ENCODE measurements at regions not wholly inside any gene's neighbourhood (a gene's known extent, or its start where the extent isn't known, plus 50 kb on each side); places are given as distances from the start of the nearest gene placed in this dataset.
A peak's percentile ranks its signal among the peaks of the same experiment; 100 is the strongest.
"Not testable (repeated sequence)": the region's sequence is repeated elsewhere in the genome, so short reads cannot be mapped to it uniquely, and the experiment has no call there.

DNA sequence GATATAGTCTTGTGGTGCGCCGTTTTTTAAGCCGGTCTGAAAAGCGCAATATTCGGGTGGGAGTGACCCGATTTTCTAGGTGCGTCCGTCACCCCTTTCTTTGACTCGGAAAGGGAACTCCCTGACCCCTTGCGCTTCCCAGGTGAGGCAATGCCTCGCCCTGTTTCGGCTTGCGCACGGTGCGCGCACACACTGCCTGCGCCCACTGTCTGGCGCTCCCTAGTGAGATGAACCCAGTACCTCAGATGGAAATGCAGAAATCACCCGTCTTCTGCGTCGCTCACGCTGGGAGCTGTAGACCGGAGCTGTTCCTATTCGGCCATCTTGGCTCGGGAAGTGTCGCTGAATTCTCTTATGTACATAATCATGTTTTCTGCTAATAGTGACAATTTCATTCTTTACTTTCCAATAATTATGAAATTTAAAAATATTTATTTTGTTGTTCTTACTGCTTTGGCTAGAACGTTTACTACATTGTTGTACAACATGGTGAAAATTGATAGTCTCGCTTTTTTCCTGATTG lies 61.2 kb upstream of the MINDY3 start:
- not testable (repeated sequence) for DNase-seq

DNA sequence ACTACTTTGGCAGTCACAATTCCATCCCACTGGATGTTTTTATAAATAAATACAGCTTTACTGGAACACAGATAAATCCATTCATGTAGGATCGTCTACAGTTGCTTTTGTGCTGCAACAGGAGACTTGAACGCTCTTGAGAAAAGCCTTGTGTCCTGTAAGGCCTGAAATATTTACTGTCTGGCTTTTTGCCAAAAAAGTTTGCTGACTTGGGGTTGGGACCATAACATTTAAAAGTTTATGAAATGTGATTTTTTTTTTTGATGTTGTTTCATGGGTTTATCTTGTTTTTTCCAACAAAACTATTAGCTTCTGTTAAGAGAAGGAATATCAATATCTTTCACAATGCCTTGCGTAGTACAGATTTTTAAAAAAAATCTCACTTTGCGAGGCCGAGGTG lies 71.1 kb upstream of the MINDY3 start:
- no peak for DNase-seq

DNA sequence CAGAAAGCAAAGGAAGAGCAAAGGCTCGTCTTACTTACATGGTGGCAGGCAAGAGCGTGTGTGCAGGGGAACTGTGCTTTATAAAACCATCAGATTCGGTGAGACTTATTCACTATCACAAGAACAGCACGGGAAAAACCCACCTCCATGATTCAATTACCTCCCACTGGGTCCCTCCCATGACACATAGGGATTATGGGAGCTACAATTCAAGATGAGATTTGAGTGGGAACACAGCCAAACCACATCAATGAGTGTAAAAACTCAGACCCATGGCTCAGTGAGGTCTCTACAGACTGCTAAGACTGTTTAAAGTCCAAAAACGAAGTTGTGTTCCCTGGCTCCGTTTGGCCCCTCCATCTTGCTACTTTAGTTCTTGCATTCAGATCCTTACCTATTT lies 79.2 kb upstream of the MINDY3 start:
- DNase-seq, result not testable (repeated sequence)

DNA sequence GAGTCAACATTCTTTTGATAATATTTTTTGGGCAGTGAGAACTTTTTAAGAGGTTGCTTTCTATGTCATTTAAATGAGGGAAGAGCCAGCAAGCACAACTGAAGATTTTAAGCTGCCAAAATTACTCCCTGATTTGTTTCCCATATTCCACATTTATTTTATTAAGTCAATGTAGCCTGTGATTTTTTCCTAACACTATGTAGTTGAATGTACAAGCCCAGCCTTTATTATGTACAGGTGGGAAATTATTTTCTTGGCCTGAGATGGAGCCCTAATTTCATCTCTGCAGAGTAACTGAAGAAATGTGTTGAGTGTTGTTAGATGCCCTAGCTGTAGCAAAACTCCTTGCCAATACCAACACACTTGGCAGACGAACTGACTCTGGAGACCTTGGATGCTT lies 83.1 kb upstream of the MINDY3 start:
- DNase-seq, result no peak

DNA sequence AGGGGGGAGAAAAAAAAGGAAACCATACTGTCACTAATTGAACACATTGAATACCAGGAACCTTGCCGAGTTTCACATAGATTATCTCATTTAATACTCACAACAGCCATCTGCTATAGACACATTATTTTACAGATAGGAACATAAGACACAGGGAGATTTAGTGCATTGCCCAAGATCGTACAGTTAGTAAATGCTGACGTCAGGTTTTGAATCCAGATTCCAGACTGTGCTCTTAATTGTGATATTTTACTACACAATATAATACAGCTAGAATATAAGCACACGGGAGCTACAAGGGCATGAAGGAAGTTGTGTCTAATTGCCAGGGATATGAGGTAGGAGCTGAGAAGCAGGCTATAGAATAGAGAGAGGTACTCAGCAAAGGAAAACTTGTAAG lies 93.9 kb upstream of the MINDY3 start:
- DNase-seq, result no peak

DNA sequence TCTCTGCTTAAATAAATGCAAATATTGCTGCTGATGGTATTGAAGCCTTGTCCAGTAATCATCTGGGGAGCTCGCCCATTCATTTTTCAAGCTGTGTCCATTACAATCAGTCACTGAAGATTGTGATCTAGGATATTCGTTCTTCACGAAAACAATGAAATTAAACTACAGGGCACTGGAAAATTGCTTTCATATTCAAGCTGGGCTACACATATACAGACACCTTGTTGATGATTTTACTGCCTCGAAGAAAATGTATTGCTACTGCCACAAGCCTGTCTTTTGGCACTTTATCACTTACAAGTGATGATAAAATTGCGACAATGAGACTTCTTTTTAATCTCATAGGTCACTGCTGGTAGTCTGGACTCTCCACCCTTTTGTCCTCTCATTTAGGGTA lies 100.0 kb upstream of the MINDY3 start:
- no peak for DNase-seq

DNA sequence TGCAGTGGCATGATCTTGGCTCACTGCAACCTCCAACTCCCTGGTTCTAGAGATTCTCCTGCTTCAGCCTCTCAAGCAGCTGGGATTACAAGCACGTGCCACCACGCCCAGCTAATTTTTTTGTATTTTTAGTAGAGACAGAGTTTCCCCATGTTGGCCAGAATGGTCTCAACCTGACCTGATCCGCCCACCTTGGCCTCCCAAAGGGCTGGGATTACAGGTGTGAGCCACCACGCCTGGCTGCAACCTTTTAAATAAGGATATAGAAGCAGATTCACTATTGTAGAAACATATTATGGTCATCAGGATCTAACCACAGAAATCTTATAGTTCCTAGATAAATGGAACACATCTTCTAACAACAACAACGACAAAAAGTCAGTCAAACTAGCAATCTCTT lies 112.4 kb upstream of the MINDY3 start:
- DNase-seq, result not testable (repeated sequence)

DNA sequence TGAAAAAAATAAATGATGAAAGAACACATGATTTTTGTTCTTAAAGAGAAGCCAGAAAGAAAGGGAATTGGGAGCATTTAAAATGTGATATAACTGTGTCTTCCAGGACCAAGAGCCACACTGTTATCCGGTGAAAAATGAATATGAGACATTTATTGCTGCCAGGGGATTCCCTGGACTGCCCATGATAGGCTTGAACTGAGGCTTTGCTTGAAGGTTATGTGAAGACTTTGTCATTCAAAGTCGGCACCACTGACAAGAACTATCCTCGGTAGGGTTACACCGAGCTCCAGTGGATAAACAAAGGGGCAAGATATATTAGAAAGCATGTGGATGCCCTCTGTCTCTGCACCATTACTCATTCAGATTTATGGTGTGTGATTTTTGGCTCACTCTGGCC lies 125.4 kb upstream of the MINDY3 start:
- DNase-seq, result no peak

DNA sequence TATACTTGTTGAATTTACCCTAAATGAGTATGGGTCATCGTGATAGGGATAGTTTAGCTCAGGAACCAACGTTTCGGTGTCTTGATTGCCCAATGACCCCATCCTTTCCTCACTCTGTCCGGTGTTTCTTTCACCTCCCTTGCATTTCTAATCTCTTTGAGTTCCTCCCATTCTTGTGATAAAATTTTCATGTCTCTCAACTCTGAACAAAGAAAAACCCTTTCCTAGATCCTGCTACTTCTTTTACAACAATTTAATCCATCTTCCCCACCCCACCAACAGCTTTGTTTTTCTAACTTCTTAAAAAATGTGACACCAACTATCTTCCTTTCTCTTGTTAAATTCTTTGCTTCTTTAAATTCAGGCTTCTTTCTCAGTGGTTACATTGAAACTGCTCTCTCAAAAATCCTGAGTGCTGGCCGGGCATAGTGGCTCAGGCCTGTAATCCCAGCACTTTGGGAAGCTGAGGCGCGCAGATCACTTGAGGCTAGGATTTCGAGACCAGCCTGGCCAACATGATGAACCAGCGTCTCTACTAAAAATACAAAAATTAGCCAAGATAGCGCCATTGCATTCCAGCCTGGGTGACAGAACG lies 130.3 kb upstream of the MINDY3 start:
- DNase-seq, result no peak

DNA sequence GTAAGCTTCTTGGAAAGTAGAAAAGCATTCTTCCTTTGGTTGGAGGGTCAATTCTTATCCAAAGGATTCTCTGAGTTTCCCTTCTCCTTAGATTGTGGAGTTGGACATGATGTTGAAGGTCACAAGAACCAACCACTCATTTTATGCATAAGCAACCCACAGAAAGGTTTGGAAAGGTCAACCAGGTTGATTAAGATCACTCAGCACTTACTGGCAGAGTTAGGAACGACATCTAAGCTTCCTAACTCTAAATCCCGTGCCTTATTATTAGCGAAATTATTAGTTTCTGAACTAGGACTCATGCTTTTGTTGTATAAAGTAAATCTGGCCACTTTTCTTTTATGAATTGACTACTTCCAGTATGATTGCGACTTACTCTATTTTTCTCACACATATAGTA lies 137.0 kb upstream of the MINDY3 start:
- DNase-seq, result no peak

DNA sequence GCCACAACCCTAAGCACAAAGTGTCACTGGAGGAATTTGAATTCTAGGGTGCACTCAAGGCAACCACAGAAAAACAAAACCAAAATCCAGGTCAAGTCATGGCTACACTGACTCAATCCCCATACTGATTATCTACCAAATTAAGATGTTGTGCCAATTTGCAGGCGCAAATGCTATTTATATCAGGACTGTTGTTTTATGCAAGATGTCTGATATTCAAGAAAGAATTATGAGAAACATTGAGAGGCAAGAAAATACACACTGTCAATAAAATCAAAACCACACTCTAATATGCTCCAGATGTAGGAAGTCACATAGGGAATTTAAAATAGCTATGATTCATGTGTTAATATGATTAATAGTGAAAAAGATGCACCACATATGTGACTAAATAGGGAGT lies 141.3 kb upstream of the MINDY3 start:
- no peak for DNase-seq

DNA sequence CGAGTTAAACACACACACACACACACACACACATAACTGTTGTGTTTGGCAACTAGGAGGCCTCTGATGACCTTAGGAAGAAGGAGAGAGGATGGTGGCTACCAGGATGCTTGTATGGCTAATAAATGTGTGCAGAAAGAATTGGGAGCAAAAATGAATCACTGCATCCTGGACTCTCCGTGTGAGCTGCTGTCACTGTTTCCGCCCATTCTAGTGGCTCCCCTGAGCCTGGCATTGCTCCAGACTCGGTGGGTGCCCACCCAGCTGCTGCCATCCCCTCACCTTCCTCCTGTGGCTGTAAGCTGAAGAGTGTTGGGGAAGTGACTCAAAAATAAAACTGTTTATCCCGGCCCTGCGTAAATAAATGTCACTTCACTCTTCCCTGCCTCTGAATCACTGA lies 149.5 kb upstream of the MINDY3 start:
- DNase-seq, result no peak

DNA sequence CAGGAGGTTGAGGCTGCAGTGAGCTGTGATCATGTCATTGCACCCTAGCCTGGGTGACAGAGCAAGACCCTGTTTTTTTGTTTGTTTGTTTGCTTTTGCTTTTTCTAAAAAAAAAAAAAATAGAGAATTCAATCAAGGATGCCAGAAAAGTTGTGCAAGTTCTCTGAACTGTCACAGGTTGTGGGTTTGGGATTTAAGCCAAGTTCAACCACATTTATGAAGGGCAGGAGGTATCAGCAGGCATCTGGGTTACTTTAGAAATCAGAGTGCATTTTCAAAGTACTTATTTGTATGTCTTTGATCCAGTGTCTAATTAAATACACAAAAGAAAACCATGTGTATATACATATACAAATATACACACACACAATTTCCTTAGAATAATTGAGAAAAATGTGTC lies 151.2 kb upstream of the MINDY3 start:
- no peak for DNase-seq

DNA sequence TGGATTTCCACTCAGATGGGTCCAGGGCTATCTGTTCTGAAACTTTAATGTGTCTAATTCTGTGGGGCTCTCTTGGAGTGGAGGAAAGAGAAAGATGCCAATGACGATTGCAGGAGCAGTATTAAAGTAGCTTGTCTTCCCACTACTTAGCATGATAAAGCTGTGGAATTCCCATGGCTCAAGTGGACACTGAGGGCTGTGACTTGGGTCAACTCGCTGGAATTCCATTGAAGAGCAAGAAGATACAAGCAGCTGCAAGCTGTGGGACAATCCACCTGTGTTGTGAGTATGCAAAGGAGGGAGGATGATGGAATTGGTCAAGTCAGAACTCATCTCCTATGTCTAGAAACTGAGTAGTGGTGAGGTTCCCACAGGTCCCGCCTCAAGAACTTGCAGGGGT lies 154.2 kb upstream of the MINDY3 start:
- no peak for DNase-seq

DNA sequence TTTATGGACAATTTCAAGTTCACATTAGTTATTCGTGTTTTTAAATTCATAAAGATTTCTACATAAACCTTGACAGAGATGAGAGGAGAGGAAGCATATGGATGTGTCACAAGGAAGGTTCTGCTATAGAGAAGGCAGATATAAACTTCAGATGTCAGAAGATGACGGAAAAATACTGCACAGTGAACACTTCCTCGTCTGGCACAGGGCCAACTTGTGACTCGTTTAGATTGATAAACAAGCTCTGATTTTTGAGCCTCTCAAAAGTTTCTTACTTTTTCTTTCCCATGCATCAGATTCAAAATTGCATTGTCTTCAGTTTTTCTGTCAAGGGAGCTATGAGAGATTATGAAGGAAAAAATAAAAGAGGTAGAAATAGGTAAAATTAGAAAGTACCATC lies 156.4 kb upstream of the MINDY3 start:
- no peak for DNase-seq

DNA sequence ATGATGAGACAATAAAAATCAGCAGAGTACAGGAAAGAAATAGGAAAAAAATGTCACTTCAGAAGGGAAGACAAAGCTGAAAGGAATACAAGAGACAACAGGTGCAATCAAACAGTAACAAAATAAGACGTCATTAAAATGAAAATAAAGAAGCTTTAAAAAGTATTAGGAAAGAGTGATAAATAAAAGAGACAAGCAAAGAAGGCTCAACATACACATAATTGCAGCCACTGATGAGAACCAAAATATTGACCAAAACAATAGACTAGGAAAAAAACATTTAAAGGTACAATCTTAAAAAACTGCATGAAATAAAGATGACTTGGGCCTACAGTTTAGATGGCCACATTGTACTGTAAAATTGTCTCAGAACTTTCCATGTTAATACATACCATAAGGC lies 160.5 kb upstream of the MINDY3 start:
- DNase-seq, result no peak

DNA sequence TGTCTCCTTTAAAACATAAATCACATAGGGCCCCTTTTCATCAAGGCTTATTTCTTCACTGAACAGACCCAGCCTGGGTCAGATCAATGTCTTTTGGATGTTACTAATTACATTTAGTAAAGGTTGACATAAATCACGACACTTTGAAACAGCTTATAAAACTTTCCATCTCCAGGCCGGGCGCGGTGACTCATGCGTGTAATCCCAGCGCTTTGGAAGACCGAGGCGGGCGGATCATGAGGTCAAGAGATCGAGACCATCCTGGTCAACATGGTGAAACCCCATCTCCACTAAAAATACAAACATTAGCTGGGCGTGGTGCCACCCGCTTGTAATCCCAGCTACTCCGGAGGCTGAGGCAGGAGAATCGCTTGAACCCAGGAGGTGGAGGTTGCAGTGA lies 166.5 kb upstream of the MINDY3 start:
- not testable (repeated sequence) for DNase-seq

DNA sequence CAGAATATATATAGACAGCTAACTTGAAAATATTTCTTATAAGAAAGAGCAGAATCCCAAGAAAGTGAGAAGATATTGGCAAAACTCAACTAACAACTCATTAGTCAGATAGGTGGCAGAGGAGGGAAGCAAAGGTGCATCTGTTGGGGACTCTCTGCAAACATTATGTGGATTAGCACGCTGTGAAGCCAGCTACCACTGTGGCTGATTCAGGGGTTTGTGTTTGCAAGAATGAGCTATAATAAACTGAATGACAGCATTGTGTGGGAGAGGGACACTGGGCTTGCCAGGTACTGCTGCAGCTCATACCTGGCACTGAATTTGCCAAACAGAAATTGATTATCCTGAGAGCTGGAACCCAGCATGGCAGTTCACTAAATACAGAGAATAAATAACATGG lies 170.3 kb upstream of the MINDY3 start:
- no peak for DNase-seq

DNA sequence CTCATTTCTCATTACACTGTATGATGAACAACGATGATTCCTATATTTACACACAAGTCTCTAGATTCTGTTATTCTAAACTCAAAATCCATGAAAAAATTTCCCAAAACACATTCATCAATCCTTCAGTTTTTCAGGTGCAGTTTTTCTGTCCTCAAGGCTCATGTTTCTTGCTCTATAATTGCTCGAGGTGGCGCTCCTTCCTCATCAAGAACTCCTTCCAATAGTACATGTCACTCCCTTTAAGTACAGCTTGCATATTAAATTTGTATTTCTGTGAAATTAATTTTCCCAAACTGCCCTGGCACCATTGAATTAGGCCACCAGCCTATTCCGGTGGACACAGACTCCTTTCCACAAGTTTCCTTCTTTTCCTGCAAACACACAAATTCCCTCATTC lies 188.7 kb upstream of the MINDY3 start:
- DNase-seq, result no peak

DNA sequence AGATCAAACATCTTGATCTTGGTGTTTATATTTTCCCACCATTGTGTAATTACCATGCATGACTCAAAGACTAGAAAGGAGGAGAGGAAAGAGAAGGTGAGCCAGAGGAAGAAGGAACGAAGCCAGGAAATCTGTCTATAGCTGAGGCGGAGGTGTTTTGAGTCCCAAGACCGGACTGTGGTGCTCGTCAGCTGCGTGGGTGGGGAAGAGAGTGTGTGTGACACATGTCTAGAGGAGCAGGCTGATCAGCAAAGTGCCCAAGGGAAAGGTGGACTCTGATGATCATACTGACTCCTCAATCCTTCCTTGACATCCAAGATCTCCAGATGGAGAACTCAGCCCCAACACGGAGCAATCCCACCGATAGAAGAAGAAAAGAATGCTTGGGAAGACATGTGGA lies 189.5 kb upstream of the MINDY3 start:
- no peak for DNase-seq

DNA sequence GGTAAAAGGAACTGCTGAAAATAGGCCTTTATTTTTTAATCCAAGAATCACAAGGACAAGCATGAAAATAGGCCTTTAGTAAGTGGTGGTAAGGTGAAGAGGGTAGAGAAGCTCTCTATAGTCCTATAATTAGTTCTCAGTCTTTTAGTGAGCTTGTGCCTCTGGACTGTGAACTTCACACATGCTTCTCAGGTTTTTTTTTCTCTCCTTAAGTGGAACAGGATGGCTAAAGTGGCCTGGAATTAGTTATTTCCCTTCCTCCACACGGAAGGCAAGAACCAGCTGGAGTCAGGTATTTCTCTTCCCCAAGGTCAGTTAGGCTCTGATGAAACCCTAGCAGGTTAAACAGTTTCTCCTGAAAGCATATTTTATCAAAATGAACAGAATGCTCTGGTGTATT lies 203.0 kb upstream of the MINDY3 start:
- DNase-seq, result no peak

DNA sequence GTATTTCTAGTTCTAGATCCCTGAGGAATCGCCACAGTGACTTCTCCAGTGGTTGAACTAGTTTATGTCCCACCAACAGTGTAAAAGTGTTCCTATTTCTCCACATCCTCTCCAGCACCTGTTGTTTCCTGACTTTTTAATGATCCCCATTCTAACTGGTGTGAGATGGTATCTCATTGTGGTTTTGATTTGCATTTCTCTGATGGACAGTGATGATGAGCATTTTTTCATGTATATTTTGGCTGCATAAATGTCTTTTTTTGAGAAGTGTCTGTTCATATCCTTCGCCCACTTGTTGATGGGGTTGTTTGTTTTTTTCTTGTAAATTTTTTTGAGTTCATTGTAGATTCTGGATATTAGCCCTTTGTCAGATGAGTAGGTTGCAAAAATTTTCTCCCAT lies 223.2 kb upstream of the MINDY3 start:
- not testable (repeated sequence) for DNase-seq

DNA sequence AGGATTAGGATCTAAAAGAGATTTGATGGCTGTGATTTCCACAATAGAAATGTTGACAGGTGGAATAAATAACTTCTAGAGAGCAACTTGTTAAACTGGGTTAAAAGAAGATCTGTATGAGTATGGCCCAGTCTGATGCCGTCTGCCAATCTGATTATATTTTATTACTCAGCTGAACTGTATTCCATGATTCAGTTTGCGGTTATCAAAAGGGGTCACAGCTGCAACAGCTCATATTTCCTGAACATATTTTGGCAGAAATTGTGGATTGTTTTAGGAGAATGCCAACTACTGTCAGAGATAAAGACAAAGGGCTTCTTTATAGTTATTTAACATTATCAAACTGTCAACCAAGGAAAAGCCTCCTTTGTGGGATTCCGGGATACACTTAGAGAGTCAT lies 244.8 kb upstream of the MINDY3 start:
- no peak for DNase-seq

DNA sequence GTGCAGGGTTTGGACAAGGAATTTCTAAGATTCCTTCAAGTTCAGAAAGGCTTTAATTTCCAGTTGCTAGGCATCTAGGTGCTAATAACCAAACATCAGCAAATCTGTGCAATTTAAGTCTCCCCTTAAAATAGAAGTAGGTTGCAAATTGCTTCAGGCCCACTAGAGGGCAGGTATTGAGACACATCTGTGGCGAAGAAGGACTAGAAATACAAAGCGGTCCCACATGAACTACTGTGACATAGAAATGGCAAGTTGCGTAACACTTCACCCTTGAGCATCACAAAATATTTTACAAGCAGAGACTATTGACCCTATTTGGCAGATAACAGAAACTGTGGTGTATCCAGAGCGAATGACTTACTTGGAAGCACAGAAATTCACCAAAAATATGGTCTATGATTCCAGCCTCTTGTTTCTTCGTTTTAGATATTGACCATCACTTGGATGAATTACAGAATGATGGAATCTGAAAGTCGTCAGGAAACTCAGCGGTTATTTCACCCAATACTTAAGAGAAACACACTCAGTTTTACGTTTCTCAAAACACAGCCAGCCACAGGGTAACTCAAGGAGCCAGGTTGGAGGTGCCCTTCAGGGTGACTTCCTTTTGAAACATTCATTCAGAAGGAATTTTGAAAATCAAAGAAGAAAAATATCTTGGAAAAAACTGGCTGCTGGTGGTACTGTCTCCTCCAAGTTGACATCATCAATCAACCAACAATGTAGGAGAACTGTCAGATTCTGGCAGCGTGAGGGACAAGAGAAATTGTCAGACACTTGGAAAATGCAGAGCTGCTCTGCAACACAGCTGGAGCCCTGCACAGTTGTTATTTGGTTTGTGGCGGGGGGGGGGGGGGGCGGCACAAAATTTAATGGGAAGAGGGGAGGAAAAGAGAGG lies 256.3 kb upstream of the MINDY3 start:
- DNase-seq, result peak; percentile 19

DNA sequence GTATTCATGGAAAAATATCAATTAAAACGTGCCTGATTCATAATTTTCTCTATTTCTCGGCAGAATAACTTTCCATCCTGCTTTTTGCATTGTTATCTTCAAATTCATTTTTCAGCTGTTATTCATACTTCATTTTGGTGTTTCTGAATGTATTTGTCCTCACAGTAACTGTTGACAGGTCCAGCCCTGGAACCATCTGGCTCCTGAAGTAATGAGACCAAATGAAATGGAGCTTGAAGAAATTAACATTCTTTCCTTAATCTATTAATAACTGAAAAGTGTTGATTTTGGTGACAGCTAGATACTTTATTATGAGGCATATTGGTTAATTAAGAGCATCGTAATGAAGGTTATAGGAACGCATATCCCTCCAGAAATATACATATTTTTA lies 257.0 kb upstream of the MINDY3 start:
- no peak for DNase-seq

Measured in activated CD4-positive, alpha-beta T cell treated with anti-CD3 and anti-CD28 coated beads, Interleukin-2, amount 50 U/mL, for 16 hours (primary cell).